ENCODE measurements at regions not wholly inside any gene's neighbourhood (a gene's known extent, or its start where the extent isn't known, plus 50 kb on each side); places are given as distances from the start of the nearest gene placed in this dataset.
A peak's percentile ranks its signal among the peaks of the same experiment; 100 is the strongest.

DNA sequence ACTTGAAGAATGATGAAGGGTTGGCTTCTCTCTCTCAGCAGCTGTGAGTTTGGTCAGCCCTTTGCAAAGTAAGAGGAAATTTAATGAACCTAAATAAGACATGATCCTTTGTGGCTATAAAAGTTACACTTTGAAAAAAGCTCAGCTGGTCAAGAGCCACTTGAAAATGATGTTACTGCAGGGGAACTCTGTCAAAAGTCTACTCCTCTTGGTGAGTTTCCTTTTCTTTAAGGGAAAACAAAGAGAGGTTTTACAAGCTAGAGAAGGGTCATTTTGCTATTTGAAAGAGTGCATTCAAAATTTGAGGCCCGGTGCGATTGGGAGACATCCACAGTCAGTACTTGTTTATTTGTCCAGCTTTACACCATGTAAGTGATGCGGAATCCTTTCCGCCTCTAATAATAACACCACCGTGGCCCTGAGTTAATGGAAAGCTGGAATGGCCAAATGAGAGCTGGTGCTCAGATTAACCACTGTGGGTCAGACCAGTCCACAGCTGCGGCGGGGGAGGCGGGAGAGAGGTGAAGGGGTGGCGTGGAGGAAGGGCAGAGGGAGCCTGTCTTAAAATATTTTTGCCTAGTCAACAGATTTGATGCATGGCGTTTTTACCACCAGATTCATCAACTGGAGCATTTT is 404.0 kb downstream of the TLE4 start:
- Mint-ChIP-seq H3K27me3 (no peaks in the 10 kb centered on the region), H3K36me3 (no peaks in the 10 kb centered on the region), H3K9me3 (peaks cover 0 to 5% (median 0%) of the 10 kb centered on the region in 7 donors), H3K4me1 (peaks cover 4 to 9% (median 7%) of the 10 kb centered on the region in 3 donors), H3K27ac (peak overlapping the region in 1 of 6 donors; percentile 14), H3K4me3 (no peak overlapping the region)
- DNase-seq (no peak), ATAC-seq (ENCODE audit: low read depth in 2 of 2) (no peak)

DNA sequence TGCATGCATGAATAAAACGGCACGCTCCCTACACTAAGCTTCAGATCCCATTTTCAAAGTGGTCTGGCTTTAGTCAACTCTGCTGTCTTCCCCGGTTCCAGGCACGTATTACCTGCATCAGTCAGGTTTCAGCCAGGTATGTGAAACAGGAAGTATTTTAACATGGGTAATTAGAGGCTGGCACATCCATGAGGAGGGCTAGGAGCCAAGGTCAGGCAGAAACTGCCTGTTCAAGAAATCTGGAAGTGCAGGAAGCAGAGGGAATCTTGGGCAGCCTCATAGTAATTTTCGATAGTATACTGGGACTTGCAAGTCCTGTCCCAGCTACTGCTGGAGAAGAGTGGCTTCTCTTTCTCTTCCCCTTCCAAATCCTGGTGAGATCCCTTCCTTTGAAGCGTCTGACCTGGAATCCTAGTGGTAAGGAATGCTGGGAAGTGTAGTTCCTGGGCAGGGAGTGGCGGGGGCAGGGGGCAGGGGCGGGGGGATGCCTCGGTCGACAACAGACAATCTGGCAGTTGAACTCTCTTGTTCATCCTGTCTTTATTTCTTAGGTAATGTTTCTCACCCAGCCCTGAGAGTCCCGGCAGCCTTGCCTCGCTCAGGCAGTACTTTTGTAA is 403.1 kb downstream of the TLE4 start:
- Mint-ChIP-seq H3K4me1 (peaks cover 9 to 10% (median 10%) of the 10 kb centered on the region in 3 donors), H3K27ac (no peak overlapping the region), H3K36me3 (no peaks in the 10 kb centered on the region), H3K27me3 (no peaks in the 10 kb centered on the region), H3K9me3 (peaks cover 0 to 5% (median 0%) of the 10 kb centered on the region in 7 donors), H3K4me3 (no peak overlapping the region)
- ATAC-seq (ENCODE audit: low read depth in 2 of 2) = no peak
- DNase-seq = no peak

DNA sequence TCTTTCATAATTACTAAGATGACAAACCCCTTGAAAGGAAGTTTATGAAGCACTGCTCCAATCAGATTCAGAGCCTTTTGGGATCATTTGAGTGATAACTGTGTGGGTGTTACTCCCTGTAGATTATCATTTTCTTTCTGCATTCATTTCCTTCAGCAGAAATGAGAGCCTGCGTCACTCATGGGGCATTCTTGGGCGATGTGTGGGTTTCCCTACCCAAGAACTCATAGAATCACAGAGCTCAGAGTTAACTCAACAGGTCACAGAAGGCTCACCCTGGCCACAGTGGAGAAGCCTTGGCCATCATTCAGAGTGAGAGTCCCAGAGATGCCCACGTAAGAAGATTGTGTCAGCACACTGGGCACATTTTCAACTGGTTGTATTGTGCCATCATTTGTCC is 401.9 kb downstream of the TLE4 start:
- no peak overlapping the region for H3K4me3 Mint-ChIP-seq
- no peaks in the 10 kb centered on the region for H3K36me3 Mint-ChIP-seq
- peaks cover 0 to 5% (median 0%) of the 10 kb centered on the region in 7 donors for H3K9me3 Mint-ChIP-seq
- peaks cover 0 to 3% (median 0%) of the 10 kb centered on the region in 3 donors for H3K27me3 Mint-ChIP-seq
- ATAC-seq (ENCODE audit: low read depth in 2 of 2) = no peak
- peaks cover 9 to 10% (median 10%) of the 10 kb centered on the region in 3 donors for H3K4me1 Mint-ChIP-seq
- no peak for DNase-seq
- H3K27ac Mint-ChIP-seq = no peak overlapping the region

DNA sequence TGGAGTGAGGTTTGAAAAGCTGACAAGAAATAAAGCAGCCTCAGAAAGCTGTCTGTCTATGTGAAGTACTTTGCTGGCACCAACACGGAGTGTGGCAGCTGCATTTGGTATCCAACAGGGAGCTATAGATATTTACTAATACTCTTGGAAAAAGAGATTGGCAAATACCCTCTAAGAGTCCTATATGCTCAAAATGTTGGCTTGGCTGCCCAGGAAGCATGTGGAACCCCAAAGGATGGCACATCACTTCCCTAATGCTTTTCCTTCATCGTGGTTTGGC is 398.3 kb downstream of the TLE4 start:
- Mint-ChIP-seq H3K4me1 (peaks cover 9 to 10% (median 10%) of the 10 kb centered on the region in 3 donors), H3K27me3 (peaks cover 0 to 8% (median 5%) of the 10 kb centered on the region in 3 donors), H3K9me3 (peaks cover 0 to 5% (median 0%) of the 10 kb centered on the region in 7 donors), H3K4me3 (no peak overlapping the region), H3K36me3 (no peaks in the 10 kb centered on the region), H3K27ac (no peak overlapping the region)
- DNase-seq = no peak
- no peak for ATAC-seq (ENCODE audit: low read depth in 2 of 2)

- Mint-ChIP-seq H3K4me3 (no peak overlapping the region), H3K9me3 (peaks cover 0 to 5% (median 0%) of the 10 kb centered on the region in 7 donors), H3K27ac (peak overlapping the region in 1 of 6 donors; percentile 88), H3K36me3 (no peaks in the 10 kb centered on the region), H3K27me3 (peaks cover 0 to 8% (median 5%) of the 10 kb centered on the region in 3 donors), H3K4me1 (peaks cover 9 to 10% (median 10%) of the 10 kb centered on the region in 3 donors)
- no peak for ATAC-seq (ENCODE audit: low read depth in 2 of 2)
- no peak for DNase-seq
Observed at GRCh38 chr9:79969393-79970145, 397.8 kb downstream of the TLE4 start.

GRCh38 chr9:79968533-79968932 is 396.8 kb downstream of the TLE4 start:
- ATAC-seq (ENCODE audit: low read depth in 2 of 2) (no peak), DNase-seq (no peak)
- Mint-ChIP-seq H3K9me3 (peaks cover 0 to 5% (median 0%) of the 10 kb centered on the region in 7 donors), H3K27me3 (peaks cover 0 to 8% (median 5%) of the 10 kb centered on the region in 3 donors), H3K36me3 (no peaks in the 10 kb centered on the region), H3K4me3 (no peak overlapping the region), H3K27ac (peak overlapping the region in 1 of 6 donors; percentile 1), H3K4me1 (peaks cover 9 to 10% (median 10%) of the 10 kb centered on the region in 3 donors)

DNA sequence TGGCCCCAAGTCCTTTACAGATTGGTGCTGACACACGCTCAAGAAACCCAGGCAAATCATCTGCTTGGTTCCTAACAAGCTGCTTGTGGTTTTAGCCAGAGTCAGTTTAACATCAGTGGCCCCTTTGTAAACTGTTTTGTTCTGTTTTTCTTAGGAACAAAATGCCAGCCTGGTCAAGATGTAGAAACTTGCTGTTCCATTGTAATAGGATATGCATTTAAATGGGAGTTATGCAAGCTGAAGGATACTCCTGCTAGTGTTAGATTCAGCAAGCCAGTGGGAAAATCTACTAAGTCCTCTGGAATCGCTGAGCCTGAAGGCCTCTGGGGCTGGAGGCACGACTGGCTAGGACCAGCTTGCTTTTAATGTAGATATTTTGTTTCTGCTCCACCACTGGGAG is 391.1 kb downstream of the TLE4 start:
- Mint-ChIP-seq H3K27ac (no peak overlapping the region), H3K4me3 (no peak overlapping the region), H3K9me3 (no peaks in the 10 kb centered on the region), H3K27me3 (no peaks in the 10 kb centered on the region), H3K36me3 (no peaks in the 10 kb centered on the region), H3K4me1 (no peaks in the 10 kb centered on the region)
- DNase-seq (no peak), ATAC-seq (ENCODE audit: low read depth in 2 of 2) (no peak)

- Mint-ChIP-seq H3K27ac (no peak overlapping the region), H3K27me3 (no peaks in the 10 kb centered on the region), H3K4me3 (no peak overlapping the region), H3K9me3 (no peaks in the 10 kb centered on the region), H3K4me1 (no peaks in the 10 kb centered on the region), H3K36me3 (no peaks in the 10 kb centered on the region)
- no peak for DNase-seq
- no peak for ATAC-seq (ENCODE audit: low read depth in 2 of 2)
Observed at GRCh38 chr9:79962150-79962549, 390.4 kb downstream of the TLE4 start.

GRCh38 chr9:79955300-79955699 is 383.5 kb downstream of the TLE4 start:
- Mint-ChIP-seq H3K4me3 (peak overlapping the region in 1 of 8 donors; percentile 30), H3K36me3 (peaks cover 9 to 13% of the 10 kb centered on the region in 2 donors), H3K27me3 (no peaks in the 10 kb centered on the region), H3K4me1 (peaks cover 0 to 4% (median 0%) of the 10 kb centered on the region in 3 donors), H3K27ac (no peak overlapping the region), H3K9me3 (peaks cover 8 to 11% (median 9%) of the 10 kb centered on the region in 7 donors)
- no peak for DNase-seq
- no peak for ATAC-seq (ENCODE audit: low read depth in 2 of 2)

DNA sequence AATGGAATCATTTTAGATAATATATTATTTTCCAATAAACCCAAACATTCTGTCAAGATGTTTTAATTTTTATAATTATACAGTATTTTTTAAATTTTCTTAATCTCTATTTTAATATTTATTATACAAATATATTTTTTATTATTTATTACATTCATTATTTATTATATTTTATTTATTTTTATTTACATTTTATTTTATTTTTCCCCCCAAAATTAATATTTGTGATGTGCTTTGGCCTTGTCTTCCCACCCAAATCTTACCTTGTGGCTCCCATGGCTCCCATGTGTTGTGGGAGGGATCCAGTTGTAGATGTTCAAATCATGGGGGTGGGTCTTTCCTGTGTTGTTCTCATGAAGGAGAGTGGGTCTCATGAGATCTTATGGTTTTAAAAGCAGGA is 382.1 kb downstream of the TLE4 start:
- Mint-ChIP-seq H3K9me3 (peaks cover 8 to 11% (median 9%) of the 10 kb centered on the region in 7 donors), H3K27me3 (no peaks in the 10 kb centered on the region), H3K36me3 (peaks cover 9 to 13% of the 10 kb centered on the region in 2 donors), H3K4me1 (peaks cover 0 to 4% (median 0%) of the 10 kb centered on the region in 3 donors), H3K27ac (no peak overlapping the region), H3K4me3 (peak overlapping the region in 1 of 8 donors; percentile 24)
- ATAC-seq (ENCODE audit: low read depth in 2 of 2) (no peak), DNase-seq (no peak)

GRCh38 chr9:79952401-79952800 is 380.6 kb downstream of the TLE4 start:
- Mint-ChIP-seq H3K4me3 (no peak overlapping the region), H3K36me3 (peaks cover 9 to 13% of the 10 kb centered on the region in 2 donors), H3K27ac (peak overlapping the region in 2 of 6 donors; percentile 17 to 46), H3K9me3 (peaks cover 8 to 11% (median 9%) of the 10 kb centered on the region in 7 donors), H3K4me1 (peaks cover 0 to 4% (median 0%) of the 10 kb centered on the region in 3 donors), H3K27me3 (no peaks in the 10 kb centered on the region)
- ATAC-seq (ENCODE audit: low read depth in 2 of 2) (no peak), DNase-seq (no peak)

DNA sequence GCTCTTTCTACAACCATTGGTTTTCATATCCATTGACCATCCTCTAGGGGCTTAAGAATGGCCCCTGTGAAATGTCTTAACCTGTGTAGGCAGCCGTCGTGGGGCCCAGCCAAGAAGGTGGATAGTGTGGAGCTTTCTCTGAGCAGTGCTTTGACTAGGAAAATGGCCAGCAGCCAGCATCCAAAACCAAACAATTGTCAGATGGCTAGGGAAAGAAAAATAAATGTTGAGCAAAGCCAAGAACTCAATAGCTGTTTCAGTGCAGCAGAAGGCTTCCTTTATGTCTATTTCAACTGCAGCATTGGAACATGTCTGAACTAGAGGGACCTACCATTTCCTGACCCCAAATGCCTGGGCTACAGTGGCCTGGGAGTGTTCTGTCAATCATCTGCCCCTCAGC is 374.9 kb downstream of the TLE4 start:
- Mint-ChIP-seq H3K27me3 (no peaks in the 10 kb centered on the region), H3K9me3 (peaks cover 0 to 2% (median 0%) of the 10 kb centered on the region in 7 donors), H3K4me1 (no peaks in the 10 kb centered on the region), H3K27ac (no peak overlapping the region), H3K36me3 (no peaks in the 10 kb centered on the region), H3K4me3 (no peak overlapping the region)
- ATAC-seq (ENCODE audit: low read depth in 2 of 2) (no peak), DNase-seq (no peak)

GRCh38 chr9:79945495-79945894 is 373.7 kb downstream of the TLE4 start:
- H3K4me1 Mint-ChIP-seq = no peaks in the 10 kb centered on the region
- DNase-seq (no peak), ATAC-seq (ENCODE audit: low read depth in 2 of 2) (no peak)
- H3K36me3 Mint-ChIP-seq = no peaks in the 10 kb centered on the region
- H3K27me3 Mint-ChIP-seq = no peaks in the 10 kb centered on the region
- H3K4me3 Mint-ChIP-seq = no peak overlapping the region
- H3K9me3 Mint-ChIP-seq = peaks cover 0 to 2% (median 0%) of the 10 kb centered on the region in 7 donors
- H3K27ac Mint-ChIP-seq = no peak overlapping the region

DNA sequence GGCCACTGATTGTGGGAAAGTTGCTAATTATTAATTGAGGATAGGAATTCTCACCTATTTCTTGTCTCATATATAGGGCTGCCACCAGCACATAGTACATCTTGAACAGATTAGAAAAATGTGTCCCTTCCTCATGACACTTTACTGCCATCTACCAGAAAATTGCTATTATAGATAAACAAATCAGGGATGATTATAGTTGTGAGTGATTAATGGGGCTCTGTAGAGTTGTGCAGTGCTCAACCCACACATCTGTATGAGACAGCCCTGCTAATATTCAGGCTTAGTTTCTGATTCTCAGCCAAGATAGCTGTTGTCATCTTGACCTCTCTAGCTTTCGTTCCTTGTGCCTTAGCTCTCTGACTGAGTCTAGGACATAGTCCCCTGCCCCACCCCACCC is 373.3 kb downstream of the TLE4 start:
- Mint-ChIP-seq H3K36me3 (no peaks in the 10 kb centered on the region), H3K27ac (no peak overlapping the region), H3K4me3 (no peak overlapping the region), H3K27me3 (no peaks in the 10 kb centered on the region), H3K4me1 (no peaks in the 10 kb centered on the region), H3K9me3 (peaks cover 0 to 1% (median 0%) of the 10 kb centered on the region in 7 donors)
- ATAC-seq (ENCODE audit: low read depth in 2 of 2) (peak; percentile 40 to 55), DNase-seq (peak; percentile 3)

Measured in naive B cell (primary cell).